H1 (cell line): ENCODE measurements at regions not wholly inside any gene's neighbourhood (a gene's known extent, or its start where the extent isn't known, plus 50 kb on each side); places are given as distances from the start of the nearest gene placed in this dataset.
A peak's percentile ranks its signal among the peaks of the same experiment; 100 is the strongest.

Experiments
- CTCF ChIA-PET: fragments of 300-600 bp; sonication (Branson Sonifier 250); formaldehyde crosslinking; loops from one replicate; lab custom pipeline; 2021; ENCODE audit not compliant: partially characterized antibody; lab: Charles Lee
- POLR2A ChIA-PET: fragments of 300-600 bp; sonication (Branson Sonifier 250); formaldehyde crosslinking; loops from one replicate; lab custom pipeline; 2021; ENCODE audit warnings: inconsistent platforms; ENCODE audit not compliant: partially characterized antibody; lab: Charles Lee
- DNase-seq, 2 experiments: peaks; one replicate each; pipeline versions ENCODE4 v3.0.0 to v3.0.0-alpha.2; 2010 to 2022; ENCODE audit warnings: low spot score in 2 of 2, low read depth in 1 of 2, mixed read lengths in 1 of 2
- FAIRE-seq: peaks from 2 replicates; lab custom pipeline; 2011; peaks lifted over from hg19 to GRCh38; lab: Jason Lieb, UNC
- H2AFZ ChIP-seq: 2 replicates; pipeline ENCODE4 v1.8.1; 2012; ENCODE audit warnings: low read length, inconsistent platforms
- H2AK5ac ChIP-seq: 2 replicates; pipeline ENCODE4 v1.6.1; 2013; ENCODE audit warnings: low read depth, low read length
- H2BK120ac ChIP-seq: replicated peaks from 2 replicates; pipeline ENCODE3; 2013; ENCODE audit warnings: low read depth, low read length, inconsistent platforms
- H2BK12ac ChIP-seq: 2 replicates; pipeline ENCODE4 v1.6.1; 2013; ENCODE audit warnings: low read depth, low read length
- H2BK15ac ChIP-seq: 2 replicates; pipeline ENCODE4 v1.6.1; 2013; ENCODE audit warnings: low read length
- H2BK20ac ChIP-seq: 2 replicates; pipeline ENCODE4 v1.6.1; 2013; ENCODE audit warnings: low read length
- H2BK5ac ChIP-seq: 2 replicates; pipeline ENCODE4 v1.6.1; 2013; ENCODE audit warnings: low read depth, low read length
- H3K14ac ChIP-seq: 2 replicates; pipeline ENCODE4 v1.6.1; 2013; ENCODE audit warnings: inconsistent platforms; ENCODE audit not compliant: insufficient read length
- H3K18ac ChIP-seq: 2 replicates; pipeline ENCODE4 v1.6.1; 2013; ENCODE audit warnings: low read length; ENCODE audit errors: extremely low read depth
- H3K23ac ChIP-seq: 2 replicates; pipeline ENCODE4 v1.6.1; 2013; ENCODE audit warnings: inconsistent platforms; ENCODE audit not compliant: insufficient read length
- H3K23me2 ChIP-seq: 2 replicates; pipeline ENCODE4 v1.6.1; 2013; ENCODE audit warnings: low read depth, low read length
- H3K27ac ChIP-seq: 2 replicates; pipeline ENCODE4 v1.6.1; 2011; ENCODE audit warnings: low read depth, low read length, inconsistent platforms
- H3K27me3 ChIP-seq, 4 experiments: replicated peaks in 1 of 4; 1 replicate in 1 of 4; 2 replicates in 3 of 4; pipeline versions ENCODE4 v1.6.1 to v1.8.1; 2011 to 2013; ENCODE audit warnings: low read length in 3 of 4, mild to moderate bottlenecking in 3 of 4, inconsistent platforms in 2 of 4, mixed read lengths in 2 of 4, moderate library complexity in 1 of 4; ENCODE audit not compliant: control insufficient read depth in 3 of 4, insufficient read depth in 3 of 4; ENCODE audit errors: extremely low read depth in 1 of 4
- H3K36me3 ChIP-seq, 4 experiments: 2 replicates each; pipeline versions ENCODE4 v1.6.1 to v1.8.1; 2011 to 2013; ENCODE audit warnings: mild to moderate bottlenecking in 4 of 4, low read length in 3 of 4, moderate library complexity in 2 of 4, control low read depth in 1 of 4, inconsistent platforms in 1 of 4; ENCODE audit not compliant: insufficient read depth in 4 of 4, control insufficient read depth in 2 of 4
- H3K4ac ChIP-seq: replicated peaks from 2 replicates; pipeline ENCODE3; 2013; ENCODE audit warnings: low read length, low read depth, mixed read lengths, inconsistent platforms; ENCODE audit not compliant: insufficient read length
- H3K4me1 ChIP-seq, 4 experiments: replicated peaks in 1 of 4; 1 replicate in 1 of 4; 2 replicates in 3 of 4; pipeline versions ENCODE4 v1.6.1 to v1.8.1; 2011 to 2013; ENCODE audit warnings: low read length in 3 of 4, inconsistent platforms in 2 of 4, mixed read lengths in 1 of 4; ENCODE audit not compliant: insufficient read depth in 4 of 4, control insufficient read depth in 3 of 4
- H3K4me2 ChIP-seq, 2 experiments: 2 replicates each; pipeline versions ENCODE4 v1.6.1 to v1.8.1; 2011 to 2013; ENCODE audit warnings: low read depth in 2 of 2, low read length in 2 of 2, control low read depth in 1 of 2, inconsistent platforms in 1 of 2, mild to moderate bottlenecking in 1 of 2; ENCODE audit not compliant: insufficient read depth in 1 of 2
- H3K4me3 ChIP-seq, 4 experiments: fragments of 200-600, 300-600 bp in 1 of 4; sonication (generic), shearing (Covaris generic), sonication (Bioruptor Twin) in 1 of 4; 2 replicates each; pipeline versions ENCODE4 v1.5.1 to v1.8.1; 2011 to 2016; ENCODE audit warnings: low read length in 4 of 4, low read depth in 3 of 4, control low read depth in 2 of 4, inconsistent platforms in 2 of 4, mild to moderate bottlenecking in 2 of 4, mixed read lengths in 1 of 4, moderate library complexity in 1 of 4; ENCODE audit not compliant: insufficient read depth in 2 of 4; ENCODE audit errors: extremely low read depth in 1 of 4
- H3K56ac ChIP-seq: replicated peaks from 2 replicates; pipeline ENCODE3; 2013; ENCODE audit warnings: low read depth, mild to moderate bottlenecking, mixed read lengths, low read length, inconsistent platforms; ENCODE audit not compliant: insufficient read length
- H3K79me1 ChIP-seq: 2 replicates; pipeline ENCODE4 v1.6.1; 2013; ENCODE audit warnings: low read depth, low read length, control low read depth
- H3K79me2 ChIP-seq, 2 experiments: 2 replicates each; pipeline versions ENCODE4 v1.6.1 to v1.8.1; 2012 to 2013; ENCODE audit warnings: low read length in 2 of 2, mild to moderate bottlenecking in 2 of 2, inconsistent platforms in 1 of 2; ENCODE audit not compliant: insufficient read depth in 2 of 2, control insufficient read depth in 1 of 2
- H3K9ac ChIP-seq, 4 experiments: replicated peaks in 1 of 4; 1 replicate in 1 of 4; 2 replicates in 3 of 4; pipeline versions ENCODE4 v1.6.1 to v1.8.1; 2011 to 2013; ENCODE audit warnings: low read depth in 3 of 4, low read length in 3 of 4, control low read depth in 2 of 4, mild to moderate bottlenecking in 2 of 4, moderate library complexity in 2 of 4, inconsistent platforms in 1 of 4; ENCODE audit errors: extremely low read depth in 1 of 4
- H3K9me3 ChIP-seq, 2 experiments: 2 replicates each; pipeline versions ENCODE4 v1.6.1 to v1.8.1; 2012 to 2013; ENCODE audit warnings: mild to moderate bottlenecking in 2 of 2, moderate library complexity in 2 of 2, control low read depth in 1 of 2, inconsistent platforms in 1 of 2, low read depth in 1 of 2, low read length in 1 of 2, mixed read lengths in 1 of 2; ENCODE audit not compliant: insufficient read depth in 2 of 2
- H4K20me1 ChIP-seq, 2 experiments: replicated peaks in 1 of 2; 2 replicates each; pipeline versions ENCODE3 to v1.8.1; 2011 to 2013; ENCODE audit warnings: inconsistent platforms in 2 of 2, low read length in 2 of 2, mild to moderate bottlenecking in 1 of 2; ENCODE audit not compliant: insufficient read depth in 2 of 2, control insufficient read depth in 1 of 2
- H4K5ac ChIP-seq: 2 replicates; pipeline ENCODE4 v1.6.1; 2013; ENCODE audit warnings: low read length, low read depth, mixed read lengths, inconsistent platforms; ENCODE audit not compliant: insufficient read length
- H4K8ac ChIP-seq: 2 replicates; pipeline ENCODE4 v1.8.0; 2013; ENCODE audit warnings: mild to moderate bottlenecking, moderate library complexity, low read length, inconsistent platforms; ENCODE audit not compliant: insufficient read depth; ENCODE audit errors: extremely low read depth
- H4K91ac ChIP-seq: replicated peaks from 2 replicates; pipeline ENCODE3; 2013; ENCODE audit warnings: low read length, mixed read lengths, inconsistent platforms; ENCODE audit not compliant: insufficient read length
- RAD21 ChIP-seq, 2 experiments: IDR thresholded peaks in 1 of 2; conservative IDR thresholded peaks in 1 of 2; 2 replicates each; pipeline ENCODE4 v1.6.1; 2011; ENCODE audit warnings: low read depth in 2 of 2, low read length in 2 of 2, improper control_type of control experiment in 1 of 2, inconsistent platforms in 1 of 2, mild to moderate bottlenecking in 1 of 2, moderate library complexity in 1 of 2
- TBP ChIP-seq: IDR thresholded peaks from 2 replicates; pipeline ENCODE4 v1.6.1; 2011; ENCODE audit warnings: low read depth, low read length, improper control_type of control experiment
- TCF12 ChIP-seq: IDR thresholded peaks from 2 replicates; pipeline ENCODE4 v1.6.1; 2011; ENCODE audit warnings: low read depth, mild to moderate bottlenecking, low read length
- YY1 ChIP-seq: IDR thresholded peaks from 2 replicates; pipeline ENCODE4 v1.6.1; 2011; ENCODE audit warnings: low read depth, mild to moderate bottlenecking, low read length
- WGBS, 2 experiments: shearing (Covaris generic) in 1 of 2; methylation state at CpG; one replicate each; pipeline versions ENCODE4 v1.1.6 to v1.1.7; 2013 to 2015; ENCODE audit warnings: low lambda C conversion rate in 2 of 2, mixed read lengths in 2 of 2, inconsistent platforms in 1 of 2, low coverage in 1 of 2, missing lambda C conversion rate in 1 of 2; ENCODE audit not compliant: insufficient replicate concordance in 2 of 2, insufficient coverage in 1 of 2, insufficient read length in 1 of 2; ENCODE audit errors: extremely low coverage in 1 of 2, missing lambda C conversion rate in 1 of 2; 5-methylcytosine and 5-hydroxymethylcytosine counted together

- no peak overlapping the region for H4K91ac ChIP-seq
- H2BK5ac ChIP-seq: no peak overlapping the region
- H2AK5ac ChIP-seq: no peak overlapping the region
- TF ChIP-seq YY1: no peak
- no peak for TF ChIP-seq TCF12
- TF ChIP-seq TBP: no peak
- peak; percentile 12 to 39; a peak in 2 of 4 replicates for TF ChIP-seq RAD21 (IDR thresholded peaks at IDR 0.05 in 1 of 2, conservative IDR thresholded peaks at IDR 0.05 in 1 of 2; ENCODE audit: low read depth in 2 of 2, low read length in 2 of 2)
- peak overlapping the region; percentile 86; the same call in 1 of the 2 replicates for H2AFZ ChIP-seq
- H3K27ac ChIP-seq: no peak overlapping the region
- no peak overlapping the region for H2BK120ac ChIP-seq
- H3K4me3 ChIP-seq: no peak overlapping the region
- H2BK12ac ChIP-seq: no peak overlapping the region
- WGBS, 2 experiments: 89% methylated on average over 14 of the region's 14 CpGs; no CpG with 5 or more reads in 1 of the 2 experiments
- no peak overlapping the region for H2BK20ac ChIP-seq
- no peaks in the 10 kb centered on the region for H3K79me2 ChIP-seq
- no peaks in the 10 kb centered on the region for H3K27me3 ChIP-seq
- H3K4ac ChIP-seq: no peak overlapping the region
- FAIRE-seq (no peak), DNase-seq (no peak)
- H4K20me1 ChIP-seq: no peaks in the 10 kb centered on the region
- H3K4me1 ChIP-seq: peaks cover 0 to 3% (median 0%) of the 10 kb centered on the region in 4 experiments; a peak in 1 of 7 replicates
- no peak overlapping the region for H3K9ac ChIP-seq
- no peak overlapping the region for H3K4me2 ChIP-seq
- no peak overlapping the region for H2BK15ac ChIP-seq
- H4K8ac ChIP-seq: no peak overlapping the region
- no peak overlapping the region for H3K23ac ChIP-seq
- H3K23me2 ChIP-seq: no peaks in the 10 kb centered on the region
- no peak overlapping the region for H3K56ac ChIP-seq
- no peak overlapping the region for H4K5ac ChIP-seq
- no peak overlapping the region for H3K18ac ChIP-seq
- no peak overlapping the region for H3K14ac ChIP-seq
- ChIA-PET CTCF (interaction anchor here (0.6 to 4.7 kb wide), 19 partner anchors 12 to 708 kb away, joined by 3 to 17 read pairs (median 4); no protein-coding TSS in a partner anchor), POLR2A (interaction anchor here (0.5 kb wide), 1 partner anchor 118 kb away, joined by 4 read pairs; no protein-coding TSS in a partner anchor)
- H3K79me1 ChIP-seq: no peaks in the 10 kb centered on the region
- no peaks in the 10 kb centered on the region for H3K36me3 ChIP-seq
- H3K9me3 ChIP-seq: no peaks in the 10 kb centered on the region
These were observed 619.5 kb downstream of the MATN1 start for GRCh38 chr1:30103708-30104411.
